ENCODE measurements at regions not wholly inside any gene's neighbourhood (a gene's known extent, or its start where the extent isn't known, plus 50 kb on each side); places are given as distances from the start of the nearest gene placed in this dataset.

DNA sequence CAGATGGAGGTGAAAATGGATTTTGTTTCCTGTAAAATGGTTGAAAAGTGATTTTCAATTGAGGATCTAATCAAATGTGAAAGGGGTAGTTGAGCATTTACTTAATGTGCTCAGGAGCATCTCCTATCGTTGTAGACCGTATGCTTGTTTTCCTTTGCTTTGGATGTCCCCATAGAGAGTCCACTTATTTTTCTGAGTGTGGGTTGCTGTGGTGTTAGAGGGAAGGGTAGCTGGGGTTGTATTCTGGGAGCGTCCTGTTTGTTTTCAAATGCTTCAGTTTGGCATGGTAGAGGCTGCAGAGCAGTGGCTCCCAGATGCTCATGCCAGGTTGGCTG, 154.1 kb downstream of the MAT2B start:
- TF ChIP-seq, protein P1, sequence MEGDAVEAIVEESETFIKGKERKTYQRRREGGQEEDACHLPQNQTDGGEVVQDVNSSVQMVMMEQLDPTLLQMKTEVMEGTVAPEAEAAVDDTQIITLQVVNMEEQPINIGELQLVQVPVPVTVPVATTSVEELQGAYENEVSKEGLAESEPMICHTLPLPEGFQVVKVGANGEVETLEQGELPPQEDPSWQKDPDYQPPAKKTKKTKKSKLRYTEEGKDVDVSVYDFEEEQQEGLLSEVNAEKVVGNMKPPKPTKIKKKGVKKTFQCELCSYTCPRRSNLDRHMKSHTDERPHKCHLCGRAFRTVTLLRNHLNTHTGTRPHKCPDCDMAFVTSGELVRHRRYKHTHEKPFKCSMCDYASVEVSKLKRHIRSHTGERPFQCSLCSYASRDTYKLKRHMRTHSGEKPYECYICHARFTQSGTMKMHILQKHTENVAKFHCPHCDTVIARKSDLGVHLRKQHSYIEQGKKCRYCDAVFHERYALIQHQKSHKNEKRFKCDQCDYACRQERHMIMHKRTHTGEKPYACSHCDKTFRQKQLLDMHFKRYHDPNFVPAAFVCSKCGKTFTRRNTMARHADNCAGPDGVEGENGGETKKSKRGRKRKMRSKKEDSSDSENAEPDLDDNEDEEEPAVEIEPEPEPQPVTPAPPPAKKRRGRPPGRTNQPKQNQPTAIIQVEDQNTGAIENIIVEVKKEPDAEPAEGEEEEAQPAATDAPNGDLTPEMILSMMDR (IDR thresholded peaks at IDR 0.05; ENCODE audit: poor library complexity) = no peak
- no peak for TF ChIP-seq EZH2 (IDR thresholded peaks at IDR 0.05; ENCODE audit: borderline replicate concordance)

All from hepatocyte (in vitro differentiated cells).